HG02840 (cell line): ENCODE measurements at regions not wholly inside any gene's neighbourhood (a gene's known extent, or its start where the extent isn't known, plus 50 kb on each side); places are given as distances from the start of the nearest gene placed in this dataset.

Experiments
- ATAC-seq: cut with Tn5 transposase; IDR thresholded peaks from one replicate; pipeline ENCODE4 v1.9.1; 2021; ENCODE audit warnings: mild to moderate bottlenecking, moderate library complexity, moderate number of reproducible peaks; ENCODE audit not compliant: unreplicated experiment, low FRiP score

DNA sequence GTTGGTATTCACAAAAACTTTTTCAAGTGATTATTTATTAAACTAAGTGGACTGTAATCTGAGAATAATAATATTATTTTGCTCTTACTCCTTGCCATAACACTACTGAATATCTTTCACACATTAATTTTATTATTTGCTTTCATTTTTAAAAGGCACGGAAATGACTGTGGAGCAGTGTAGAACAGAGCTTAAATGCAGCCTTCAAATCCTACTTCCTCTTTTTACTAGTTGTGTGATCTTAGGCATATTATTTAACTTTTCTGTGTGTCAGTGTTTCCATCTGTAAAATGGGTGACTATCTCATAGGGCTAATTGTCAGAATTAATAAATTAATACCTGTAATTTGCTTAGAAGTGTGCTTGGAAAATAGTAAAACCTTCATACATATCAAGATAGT is 55.5 kb upstream of the SLC8A1 start:
- ATAC-seq: peak; percentile 60

DNA sequence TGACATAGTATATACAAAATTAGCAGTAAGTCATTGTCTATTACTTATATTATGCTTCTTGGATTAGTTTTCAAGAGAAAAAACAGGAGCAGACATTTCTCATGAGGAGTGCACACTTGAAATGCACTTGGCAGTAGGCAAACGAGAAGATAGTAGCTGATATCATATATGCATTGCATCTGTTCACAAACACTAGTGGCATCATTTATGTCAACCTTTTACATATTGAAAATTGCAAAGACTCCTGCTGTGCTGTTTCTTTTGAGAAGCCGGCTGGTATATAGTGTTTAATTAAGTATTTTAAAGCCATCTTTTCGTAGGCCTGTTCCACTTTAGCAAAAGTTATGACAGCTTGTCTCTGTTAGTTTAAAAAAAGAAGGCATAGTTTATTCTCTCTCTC is 58.4 kb upstream of the SLC8A1 start:
- ATAC-seq: no peak

DNA sequence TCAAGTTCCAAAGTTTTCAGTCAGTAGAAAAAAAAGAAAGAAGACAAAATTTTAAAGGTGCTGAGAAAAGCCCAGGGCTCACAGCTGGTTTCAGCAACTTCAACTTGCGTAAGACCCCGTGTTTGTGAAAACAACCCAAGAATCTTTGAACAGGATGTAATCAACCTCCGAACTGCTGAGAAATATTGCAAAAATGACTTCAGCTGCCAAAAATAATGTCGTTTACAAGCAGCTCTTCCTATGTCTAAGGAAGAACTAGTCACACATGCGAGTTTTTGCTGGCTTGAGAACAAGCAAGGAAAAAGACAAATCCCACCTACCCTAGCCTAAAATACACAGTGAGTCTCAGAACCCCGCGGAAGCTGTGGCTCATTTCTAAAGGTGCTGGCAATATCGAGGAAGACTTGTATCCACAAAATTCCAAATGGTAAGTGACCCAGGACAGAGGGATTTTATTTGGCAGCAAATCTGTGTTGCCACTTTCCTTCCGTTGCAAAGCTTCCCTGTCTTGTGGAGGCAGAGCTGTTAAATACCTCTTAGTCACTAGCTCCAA is 59.8 kb upstream of the SLC8A1 start:
- no peak for ATAC-seq

DNA sequence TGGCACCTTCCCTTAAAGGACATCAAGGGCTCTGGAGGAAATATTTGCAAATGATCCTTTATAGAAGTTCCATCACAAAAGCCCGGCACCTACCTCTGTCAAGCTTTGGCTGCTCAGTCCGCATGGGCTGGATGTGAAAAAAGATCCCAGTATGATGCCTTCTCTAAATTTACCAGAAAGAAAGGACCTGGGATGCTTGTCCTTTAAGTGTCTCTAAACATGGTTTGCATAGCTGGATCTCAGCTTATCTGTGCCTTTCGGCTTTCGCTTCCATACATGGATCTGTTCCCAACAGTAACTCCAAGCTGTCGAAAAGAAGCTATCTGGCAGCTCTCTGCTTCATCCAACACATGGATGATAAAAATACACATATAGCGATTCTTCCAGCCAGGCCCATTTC is 60.4 kb upstream of the SLC8A1 start:
- ATAC-seq: no peak

DNA sequence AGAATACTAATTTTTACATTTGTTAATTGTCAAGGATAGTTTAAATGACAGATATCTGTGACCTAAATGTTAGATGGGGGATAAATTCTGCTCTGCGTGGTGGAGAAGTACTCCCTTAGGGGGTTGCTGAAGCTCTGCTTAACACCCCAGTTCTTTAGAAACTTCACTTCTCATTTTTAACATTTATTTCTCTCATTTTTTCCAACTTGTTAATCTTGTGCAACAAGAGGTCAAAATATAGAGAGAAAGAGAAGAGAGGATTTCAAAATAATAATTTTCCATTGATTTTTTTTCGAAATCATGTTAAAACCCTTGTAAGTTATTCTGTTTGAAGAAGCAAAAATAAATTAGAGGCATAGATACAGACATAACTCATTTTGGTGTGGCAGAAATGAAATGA is 61.3 kb upstream of the SLC8A1 start:
- ATAC-seq: no peak

DNA sequence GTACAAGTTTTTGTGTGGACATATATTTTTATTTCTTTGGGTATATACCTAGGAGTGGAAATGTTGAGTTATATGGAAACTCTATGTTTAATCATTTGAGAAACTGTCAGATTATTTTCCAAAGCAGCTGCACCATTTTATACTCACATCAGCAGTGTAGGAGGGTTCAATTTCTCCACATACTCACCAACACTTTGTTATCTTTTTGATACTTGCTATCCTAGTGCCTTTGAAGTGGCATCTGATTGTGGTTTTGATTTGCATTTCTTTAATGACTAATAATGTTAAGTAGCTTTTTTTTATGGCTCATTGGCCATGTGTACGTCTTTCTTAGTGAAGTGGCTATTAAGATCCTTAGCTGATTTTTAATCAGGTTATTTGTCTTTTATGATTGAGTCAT is 64.7 kb upstream of the SLC8A1 start:
- ATAC-seq: no peak

DNA sequence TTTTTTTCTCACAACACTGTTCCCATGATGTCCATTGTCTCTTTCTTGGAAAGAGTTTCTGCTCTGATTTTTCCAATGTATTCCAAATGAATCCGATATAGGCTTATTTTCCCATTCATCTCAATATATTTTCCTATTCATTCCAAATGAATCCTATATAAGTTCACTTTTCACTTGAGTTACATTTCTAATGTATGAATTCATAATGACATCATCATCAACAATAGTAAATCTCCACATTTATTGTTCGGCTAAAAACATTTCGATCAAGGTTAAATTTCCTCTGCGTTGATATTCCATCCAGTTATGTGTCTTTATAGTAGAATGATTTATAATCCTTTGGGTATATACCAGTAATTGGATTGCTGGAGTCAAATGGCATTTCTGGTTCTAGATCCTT is 76.7 kb upstream of the SLC8A1 start:
- ATAC-seq: no peak

DNA sequence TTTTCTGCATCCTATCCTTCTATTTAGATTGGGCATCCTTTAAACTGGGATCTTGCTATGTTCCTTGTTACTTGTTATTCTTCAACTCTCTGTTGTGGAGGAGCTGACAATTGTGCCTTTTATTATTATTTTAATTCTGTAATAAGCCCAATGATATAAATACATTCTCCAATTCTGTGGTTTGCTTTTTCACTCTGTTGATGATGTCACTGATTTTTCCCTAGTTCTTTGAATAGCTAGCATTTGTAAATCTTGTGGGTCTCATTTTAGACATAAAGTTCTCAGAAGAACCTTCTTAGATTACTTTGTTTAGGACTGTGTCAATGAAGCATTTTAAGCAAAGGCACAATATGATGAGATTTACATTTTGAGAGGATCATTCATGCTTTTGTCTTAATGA is 79.5 kb upstream of the SLC8A1 start:
- no peak for ATAC-seq

DNA sequence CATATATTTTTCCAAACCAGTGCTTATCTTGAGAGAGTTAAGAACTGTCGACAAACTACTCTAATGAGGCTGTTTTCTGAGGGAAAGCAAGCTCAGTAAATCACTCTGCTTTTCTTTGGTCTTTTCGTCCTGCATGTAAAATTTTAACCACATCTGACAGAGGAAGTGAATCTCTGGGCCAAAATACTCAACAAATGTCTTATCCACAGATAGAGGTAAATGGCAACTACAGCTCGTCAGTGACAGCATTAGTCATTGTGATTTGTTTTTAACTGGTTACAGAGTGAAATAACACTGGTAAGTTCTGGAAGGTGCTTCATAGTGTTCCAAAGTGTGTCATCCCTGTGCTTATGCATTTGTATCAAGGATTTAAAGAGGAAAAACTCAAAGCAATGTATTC is 82.6 kb upstream of the SLC8A1 start:
- no peak for ATAC-seq

DNA sequence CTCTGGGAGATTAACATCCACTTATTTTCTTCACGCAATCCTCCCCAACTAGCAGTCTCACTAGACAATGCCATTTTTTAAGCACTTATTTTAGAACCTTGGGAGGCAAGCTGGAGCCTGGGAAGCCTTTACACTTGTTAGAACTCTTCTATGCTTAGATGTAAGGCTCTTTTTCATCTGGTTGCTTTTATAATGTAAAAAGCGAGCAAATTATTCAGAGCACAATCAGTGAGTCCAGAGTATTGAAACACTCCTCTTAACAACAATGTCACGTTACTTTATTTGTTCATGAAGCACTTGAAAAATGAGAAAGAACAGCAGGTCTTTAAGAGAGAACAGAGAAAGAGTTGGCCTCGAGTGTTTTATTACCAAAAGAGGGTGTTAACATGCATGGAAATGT is 84.1 kb upstream of the SLC8A1 start:
- ATAC-seq: no peak

DNA sequence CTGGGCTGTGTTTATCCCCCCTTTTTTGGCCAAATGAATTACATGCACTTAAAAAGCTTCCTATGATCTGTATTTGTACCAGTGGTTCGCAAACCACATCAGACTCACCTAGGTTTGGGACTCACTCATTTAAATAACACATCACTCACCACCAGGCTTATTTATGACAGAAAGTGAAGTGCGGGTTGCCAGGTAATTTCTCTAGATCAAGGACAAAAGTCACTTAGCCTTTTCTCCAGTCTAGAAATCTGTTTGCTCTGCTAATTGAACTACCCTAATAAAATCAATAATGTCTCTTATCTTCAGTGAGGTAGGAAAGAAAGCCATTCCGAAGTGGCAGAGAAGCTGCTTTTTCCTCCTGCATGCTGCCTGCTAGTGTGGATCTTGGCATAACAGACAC is 88.1 kb upstream of the SLC8A1 start:
- ATAC-seq: no peak

DNA sequence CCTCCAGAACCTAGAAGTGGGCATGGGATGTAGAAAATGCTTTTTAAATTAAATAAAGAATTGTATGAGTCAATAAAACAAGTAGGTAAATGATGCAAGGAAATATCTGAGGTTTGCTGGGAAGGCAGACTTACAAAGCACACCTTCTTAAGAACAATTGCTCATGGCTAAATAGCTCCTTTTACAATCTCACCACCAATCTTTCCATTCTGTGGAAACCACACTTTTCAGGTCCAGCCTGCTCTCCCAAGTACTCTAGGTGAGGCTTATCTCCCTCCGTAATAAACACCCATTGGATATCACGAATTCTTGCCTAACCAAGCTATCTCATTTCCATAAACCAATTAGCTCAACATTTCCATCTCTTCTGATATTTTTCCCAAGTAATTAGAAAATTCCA is 91.5 kb upstream of the SLC8A1 start:
- no peak for ATAC-seq

DNA sequence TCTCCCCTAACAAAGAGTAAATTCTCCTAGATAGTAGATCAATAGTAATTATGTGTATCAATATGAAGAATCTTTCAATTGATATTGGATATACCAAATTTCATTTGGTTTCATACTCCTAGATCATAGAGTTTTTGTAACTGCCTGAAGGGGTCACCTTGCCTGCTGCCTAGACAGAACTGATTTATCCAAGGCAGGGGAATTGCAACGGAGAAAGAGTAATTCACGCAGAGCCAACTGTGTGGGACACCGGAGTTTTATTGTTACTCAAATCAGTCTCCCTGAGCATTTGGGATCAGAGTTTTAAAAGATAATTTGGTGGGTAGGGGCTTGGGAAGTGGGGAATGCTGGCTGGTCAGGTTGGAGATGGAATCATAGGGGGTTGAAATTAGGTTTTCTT is 92.2 kb upstream of the SLC8A1 start:
- ATAC-seq: no peak

DNA sequence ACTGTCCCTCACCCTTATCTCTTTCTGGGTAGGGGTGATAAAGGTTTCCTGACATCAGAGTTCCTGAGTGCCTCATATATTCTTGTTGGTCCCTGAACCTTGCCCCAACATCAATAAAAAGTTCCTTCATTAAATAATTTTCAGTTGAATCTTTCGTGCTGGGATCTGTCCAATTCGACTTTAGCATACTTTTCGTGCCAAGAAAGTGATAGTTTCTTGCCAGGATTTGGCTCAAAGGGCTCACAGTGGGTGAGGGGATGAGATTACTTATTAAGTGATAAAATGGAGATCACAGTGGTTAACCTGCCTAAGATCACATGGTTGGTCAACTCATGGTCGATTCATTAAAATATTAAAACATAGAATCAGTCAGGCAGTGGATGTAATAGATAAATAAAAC is 93.8 kb upstream of the SLC8A1 start:
- no peak for ATAC-seq

DNA sequence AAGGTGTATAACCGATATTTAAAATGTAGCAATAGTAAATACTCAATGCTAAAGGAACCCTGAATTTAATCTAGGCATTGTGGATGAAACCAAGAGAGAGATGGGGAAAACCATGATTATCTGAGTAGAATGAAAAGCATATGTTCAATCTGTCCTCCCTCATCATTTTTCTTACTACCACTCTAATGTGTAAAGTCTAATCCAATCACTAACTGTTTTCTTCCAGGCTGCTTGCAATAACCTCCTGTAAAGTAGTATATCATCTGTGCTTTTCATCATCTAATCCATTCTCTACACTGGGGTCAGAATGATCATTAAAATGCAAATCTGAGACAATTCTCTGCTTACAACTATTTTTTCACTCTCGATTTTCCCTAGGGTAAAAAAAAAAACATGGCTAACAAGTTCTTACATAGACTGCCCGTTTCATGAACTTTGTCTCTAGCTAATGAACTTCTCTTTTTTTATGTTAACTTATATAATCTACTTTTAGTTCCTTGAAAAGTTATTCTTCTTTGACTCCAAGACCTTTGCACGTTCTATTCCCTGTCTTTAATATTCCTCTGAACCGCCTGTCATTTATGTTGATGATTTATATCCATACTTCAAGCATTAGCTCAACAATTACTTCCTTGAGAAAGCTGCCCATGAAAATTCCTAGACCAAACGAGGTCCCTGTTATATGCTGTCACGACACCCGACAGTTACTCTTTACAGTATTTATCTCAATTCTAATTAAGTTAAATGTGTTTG is 94.7 kb upstream of the SLC8A1 start:
- no peak for ATAC-seq

DNA sequence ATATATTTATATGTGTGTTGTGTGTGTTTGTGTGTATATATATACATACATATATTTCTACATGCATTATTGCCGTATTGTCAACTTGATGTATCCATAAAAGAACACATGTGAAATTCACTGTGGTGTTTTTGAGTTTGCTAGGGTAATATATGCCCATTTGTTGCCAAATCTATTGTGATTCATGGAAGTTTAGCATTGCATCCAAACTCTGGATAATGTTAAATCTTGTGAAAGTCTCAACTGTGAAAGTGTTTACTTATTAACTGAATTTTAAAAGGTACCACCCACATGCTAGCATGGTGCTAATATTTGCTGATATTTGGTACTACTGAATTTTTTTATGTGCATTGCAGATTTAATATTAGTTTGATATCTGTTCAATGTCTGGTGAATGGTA is 96.6 kb upstream of the SLC8A1 start:
- ATAC-seq: no peak

DNA sequence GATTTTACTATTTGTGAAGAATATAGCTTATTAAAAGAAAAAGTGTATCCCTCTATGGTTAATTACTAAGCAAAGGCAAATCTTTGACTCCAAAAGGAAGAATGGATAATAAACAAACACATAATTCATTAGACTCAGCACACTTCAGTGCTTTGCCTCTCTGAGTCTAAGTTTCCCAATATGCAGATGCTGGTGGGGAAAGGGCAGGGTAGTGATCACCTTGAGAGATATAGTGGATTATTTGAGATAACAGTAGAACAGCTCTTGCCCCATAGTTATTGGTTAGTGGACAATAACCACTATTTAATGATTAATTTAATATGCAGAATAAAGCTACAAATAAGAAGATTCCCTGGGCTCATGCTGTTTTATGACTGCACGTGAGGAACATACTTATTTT is 98.2 kb upstream of the SLC8A1 start:
- ATAC-seq: no peak

DNA sequence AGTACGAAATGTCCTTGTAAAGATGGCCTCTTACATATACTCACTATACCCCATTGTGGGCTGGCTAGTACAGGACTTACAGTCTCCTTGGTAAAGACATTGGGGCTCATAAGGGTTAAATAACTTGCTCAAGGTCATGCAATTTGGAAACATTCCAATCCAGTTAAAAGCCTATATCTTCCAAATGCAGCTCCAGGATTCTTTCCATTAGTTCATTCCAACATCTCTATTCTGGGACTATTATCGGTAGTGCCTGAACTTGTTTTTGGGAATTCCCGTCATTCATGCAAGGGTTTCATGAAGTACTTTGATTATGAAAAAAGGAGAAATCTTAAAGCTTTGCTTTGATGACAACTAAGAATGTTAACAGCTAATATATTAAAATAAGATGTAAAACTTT is 99.2 kb upstream of the SLC8A1 start:
- no peak for ATAC-seq

DNA sequence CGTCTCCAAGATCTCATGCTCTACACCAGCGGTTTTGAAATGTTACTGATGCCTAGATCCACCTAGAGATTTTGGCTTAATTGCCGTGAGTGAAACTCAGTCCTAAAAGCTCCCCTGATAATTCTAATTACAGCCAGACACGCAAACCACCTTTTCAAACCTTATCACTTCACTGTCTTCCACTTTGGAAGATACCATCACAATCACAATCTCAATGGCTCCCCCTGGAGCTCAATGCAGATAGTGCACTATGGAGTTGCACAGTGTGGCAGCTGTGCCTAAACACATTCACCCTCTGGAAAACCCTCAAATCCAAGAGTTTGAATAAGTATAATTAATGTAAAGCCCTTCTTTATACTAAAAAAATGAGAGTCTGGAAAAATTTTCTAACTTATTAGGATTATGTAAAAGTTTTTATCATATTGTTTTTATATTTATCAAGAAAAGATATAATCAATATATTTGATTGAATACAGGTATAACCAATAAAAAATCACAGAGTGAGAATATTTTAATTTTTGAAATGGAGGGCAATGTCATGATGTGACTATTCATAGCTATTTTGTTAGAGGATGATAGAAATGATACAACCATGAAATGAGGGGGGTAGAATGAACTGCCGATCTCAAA is 102.9 kb upstream of the SLC8A1 start:
- ATAC-seq: no peak

DNA sequence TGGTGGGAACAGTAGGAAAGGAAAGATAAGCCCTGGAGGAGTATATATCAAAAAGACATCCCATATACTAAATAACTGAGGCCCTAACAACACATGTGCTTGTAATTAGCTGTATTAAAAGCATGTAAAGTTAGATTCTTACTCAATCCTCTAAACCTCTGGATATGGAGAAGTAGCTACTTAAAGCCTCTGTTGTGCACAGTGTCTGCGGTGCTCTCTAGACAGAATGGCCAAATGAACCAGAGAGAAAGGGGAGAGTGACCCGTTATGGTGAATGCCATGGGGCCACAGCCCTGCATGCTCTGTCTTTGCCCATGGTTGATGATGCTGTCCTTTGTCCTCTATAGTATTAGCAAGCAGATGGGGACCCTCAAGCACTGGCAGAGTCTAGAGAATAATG is 104.4 kb upstream of the SLC8A1 start:
- ATAC-seq: no peak

DNA sequence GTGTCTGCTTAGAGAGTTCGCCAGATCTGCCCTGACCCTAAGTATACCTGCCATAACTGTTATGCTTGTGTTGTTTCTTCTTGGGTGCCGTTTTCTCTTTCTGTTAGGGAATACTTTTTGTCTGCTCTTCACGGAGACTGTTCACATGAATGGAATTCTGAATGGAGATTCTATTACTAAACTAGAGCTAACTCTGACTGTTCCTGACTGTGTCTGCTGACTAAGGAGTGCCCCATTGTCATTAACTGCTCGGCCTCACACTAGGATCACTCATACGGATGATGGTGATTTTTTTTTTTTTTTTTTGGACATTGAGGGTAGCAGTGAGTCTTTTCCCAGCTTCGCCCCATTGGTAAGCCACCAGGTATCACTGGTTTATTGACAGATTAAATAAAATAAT is 104.8 kb upstream of the SLC8A1 start:
- ATAC-seq: no peak

DNA sequence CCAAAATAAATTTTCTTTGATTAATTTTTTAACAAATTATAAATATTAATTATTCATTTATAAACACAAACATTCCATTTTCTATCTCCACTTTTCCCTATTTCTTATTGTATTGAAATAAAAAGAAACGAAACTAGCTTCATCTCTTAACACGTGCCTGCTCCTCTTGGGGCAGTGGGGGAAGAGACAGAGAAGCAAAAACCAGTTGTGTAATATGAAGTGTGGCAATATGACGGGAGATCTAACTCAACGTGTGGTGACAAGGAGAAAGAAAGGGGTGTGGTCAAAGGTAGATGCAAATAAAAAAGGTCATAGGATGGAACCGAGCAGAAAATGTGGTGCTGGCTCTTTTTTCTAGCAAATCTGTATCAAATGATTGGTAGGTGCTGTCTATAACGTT is 106.9 kb upstream of the SLC8A1 start:
- ATAC-seq: no peak
